NCI-H460 (cell line): ENCODE measurements at regions not wholly inside any gene's neighbourhood (a gene's known extent, or its start where the extent isn't known, plus 50 kb on each side); places are given as distances from the start of the nearest gene placed in this dataset.

Experiments used
- DNase-seq: peaks from one replicate; pipeline ENCODE4 v3.0.0-alpha.2; 2016; ENCODE audit warnings: low read depth; ENCODE audit errors: extremely low read depth

DNA sequence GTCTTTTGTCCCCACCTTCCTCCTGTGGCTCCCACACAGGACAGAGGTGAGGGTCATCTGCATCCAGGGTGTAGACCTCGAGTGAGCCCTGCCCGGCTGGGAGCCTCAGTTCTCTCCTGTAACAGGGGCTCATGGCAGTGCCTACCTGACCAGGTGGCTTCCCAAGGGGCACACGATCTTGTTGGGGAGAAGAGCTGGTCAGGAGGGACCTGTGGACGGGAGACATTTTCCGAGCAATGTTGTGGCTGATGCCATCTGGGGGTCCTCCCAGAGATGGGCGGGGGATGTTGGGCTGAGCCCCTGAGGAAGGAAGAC lies 51.9 kb downstream of the CEBPB start:
- no peak for DNase-seq

DNA sequence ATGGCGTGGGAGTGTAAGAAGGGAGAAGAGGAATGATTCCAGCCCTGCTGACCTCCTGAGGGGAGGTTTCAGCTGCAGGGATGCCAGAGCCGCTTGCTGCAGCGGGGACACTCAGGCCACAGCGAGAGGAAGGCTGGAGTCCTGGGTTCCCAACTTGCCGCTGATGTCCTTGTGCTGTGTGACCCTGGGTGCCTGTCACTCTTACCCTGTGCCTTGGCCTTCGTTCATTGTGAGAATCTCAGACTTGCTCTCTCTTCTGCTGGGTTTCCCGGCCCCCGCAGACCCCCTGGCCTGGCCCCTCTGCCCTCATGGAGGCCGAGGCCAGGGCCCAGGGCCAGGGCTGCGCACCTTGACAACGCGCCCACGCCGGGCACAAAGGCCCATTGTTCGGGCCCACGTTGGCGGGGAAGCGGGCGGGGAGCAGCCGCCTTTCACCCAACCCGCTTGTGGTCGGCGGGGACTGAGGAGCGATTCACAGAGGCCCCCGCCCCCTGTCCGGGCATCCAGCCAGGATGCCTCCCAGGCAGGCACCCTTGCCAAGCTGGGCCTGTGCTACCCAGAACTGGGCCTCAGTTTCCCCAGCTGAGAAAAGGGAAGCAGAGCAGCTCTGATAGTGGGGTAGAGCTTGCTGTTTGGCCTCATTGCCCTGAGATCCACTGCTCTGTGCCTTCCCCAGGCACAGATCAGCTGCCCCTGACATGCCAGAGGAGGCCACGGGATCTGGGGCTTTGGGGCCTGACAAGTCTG lies 52.4 kb downstream of the CEBPB start:
- DNase-seq, result no peak

GRCh38 chr20:50243610-50244351 lies 53.2 kb downstream of the CEBPB start:
- DNase-seq, result no peak

DNA sequence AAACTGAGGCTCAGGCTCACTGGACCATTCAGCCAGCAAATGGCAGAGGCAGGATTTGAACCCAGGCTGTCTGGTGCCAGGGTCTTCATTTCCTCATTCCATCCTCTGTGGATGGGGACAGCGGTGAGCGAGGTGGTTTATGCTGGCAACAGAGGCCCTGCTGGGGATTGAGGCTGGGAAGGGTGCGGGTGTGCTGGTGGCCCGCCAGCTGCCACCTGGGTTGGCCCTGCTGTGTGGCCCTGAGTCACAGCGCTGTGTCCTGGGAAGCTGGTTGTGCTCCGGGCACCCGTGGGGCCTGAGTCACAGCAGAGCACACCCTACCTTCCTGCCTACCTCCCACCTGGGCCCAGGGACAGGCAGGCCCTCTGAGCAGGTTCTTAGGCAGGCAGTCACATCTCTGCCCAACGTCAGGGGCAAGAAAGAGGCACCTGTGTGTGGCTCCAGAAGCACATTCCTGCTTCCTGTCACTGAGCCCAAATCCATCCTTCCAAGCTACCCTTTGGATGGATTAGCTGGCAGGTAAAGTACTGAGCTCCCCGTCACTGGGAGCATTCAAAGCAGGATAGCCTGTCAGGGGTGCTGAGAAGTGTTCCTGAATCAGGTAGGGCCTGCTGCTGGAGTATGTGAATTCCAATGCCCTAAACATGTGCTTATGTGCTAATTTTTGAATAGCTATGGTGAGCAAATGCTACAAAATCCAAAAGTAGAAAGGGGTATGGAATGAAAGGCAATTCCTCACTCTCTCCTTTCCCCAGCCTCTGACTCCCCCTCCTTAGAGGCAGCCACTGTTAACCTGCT lies 53.9 kb downstream of the CEBPB start:
- DNase-seq, result no peak

GRCh38 chr20:50245498-50246366 lies 55.1 kb downstream of the CEBPB start:
- no peak for DNase-seq

DNA sequence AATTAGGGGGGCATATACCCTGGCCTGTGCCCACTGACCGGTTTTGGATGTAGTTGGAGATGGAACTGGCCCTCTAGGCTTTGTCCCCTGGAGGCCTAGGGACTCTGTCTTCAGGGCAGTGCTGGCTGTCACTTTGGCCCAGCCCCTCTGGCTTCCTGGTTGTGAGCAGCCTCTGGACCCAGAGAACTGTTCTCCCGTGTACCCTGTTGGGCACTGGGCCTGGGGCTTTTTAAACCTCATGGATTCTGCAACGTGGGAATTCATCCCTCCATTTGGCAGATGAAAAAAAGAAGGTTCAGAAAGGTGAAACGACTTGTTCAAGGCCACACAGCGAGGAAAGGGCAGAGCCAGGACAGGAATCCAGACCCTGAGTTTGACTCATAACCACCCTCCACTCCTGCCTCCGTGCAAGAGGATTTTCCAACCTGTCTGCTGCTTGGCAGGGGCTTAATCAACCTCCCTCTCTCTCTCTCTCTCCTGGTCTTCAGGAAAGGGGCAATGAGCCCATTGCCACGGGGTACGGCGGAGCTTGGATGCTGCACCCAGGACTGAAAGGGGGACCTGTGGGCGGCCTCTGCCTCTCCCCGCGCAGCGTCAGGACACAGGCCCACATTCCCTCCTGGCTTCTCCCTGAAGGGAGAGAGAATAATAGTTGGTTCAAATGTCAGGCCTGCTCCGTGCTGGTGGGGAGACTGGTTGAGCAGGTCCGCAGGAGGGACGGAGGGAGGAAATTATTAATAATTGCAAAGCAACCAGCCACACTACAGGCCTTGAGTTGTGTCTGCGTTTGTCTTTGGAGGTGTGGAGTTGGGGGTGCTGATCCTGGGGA lies 56.0 kb downstream of the CEBPB start:
- DNase-seq, result no peak

- DNase-seq, result no peak
Observed at GRCh38 chr20:50247196-50248094, 56.8 kb downstream of the CEBPB start.

DNA sequence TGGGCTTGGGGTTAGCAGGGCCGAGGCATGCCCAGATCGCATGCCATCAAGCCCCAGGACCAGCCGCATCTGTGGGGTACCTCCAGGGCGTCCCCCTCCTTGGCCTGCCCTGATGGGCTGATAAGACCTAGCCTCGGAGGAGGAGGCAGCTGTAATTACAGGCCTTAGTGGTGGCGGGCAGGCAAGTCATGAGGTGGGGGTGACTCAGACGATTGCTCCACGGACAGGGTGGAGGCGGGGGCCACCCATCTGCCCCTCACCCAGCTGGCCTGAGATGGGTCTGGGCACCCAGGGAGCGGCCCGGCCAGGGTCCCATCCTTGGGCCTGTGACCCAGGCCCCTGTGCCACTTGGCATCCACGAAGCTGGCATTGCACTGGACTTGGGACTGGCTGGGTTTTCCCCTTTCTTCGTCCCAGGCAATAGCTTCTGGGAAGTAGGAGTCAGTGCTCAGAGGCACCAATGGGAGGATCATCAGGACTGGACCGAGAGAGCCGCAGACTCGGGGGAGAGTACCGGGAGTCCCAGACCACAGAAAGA lies 57.5 kb downstream of the CEBPB start:
- DNase-seq, result no peak

DNA sequence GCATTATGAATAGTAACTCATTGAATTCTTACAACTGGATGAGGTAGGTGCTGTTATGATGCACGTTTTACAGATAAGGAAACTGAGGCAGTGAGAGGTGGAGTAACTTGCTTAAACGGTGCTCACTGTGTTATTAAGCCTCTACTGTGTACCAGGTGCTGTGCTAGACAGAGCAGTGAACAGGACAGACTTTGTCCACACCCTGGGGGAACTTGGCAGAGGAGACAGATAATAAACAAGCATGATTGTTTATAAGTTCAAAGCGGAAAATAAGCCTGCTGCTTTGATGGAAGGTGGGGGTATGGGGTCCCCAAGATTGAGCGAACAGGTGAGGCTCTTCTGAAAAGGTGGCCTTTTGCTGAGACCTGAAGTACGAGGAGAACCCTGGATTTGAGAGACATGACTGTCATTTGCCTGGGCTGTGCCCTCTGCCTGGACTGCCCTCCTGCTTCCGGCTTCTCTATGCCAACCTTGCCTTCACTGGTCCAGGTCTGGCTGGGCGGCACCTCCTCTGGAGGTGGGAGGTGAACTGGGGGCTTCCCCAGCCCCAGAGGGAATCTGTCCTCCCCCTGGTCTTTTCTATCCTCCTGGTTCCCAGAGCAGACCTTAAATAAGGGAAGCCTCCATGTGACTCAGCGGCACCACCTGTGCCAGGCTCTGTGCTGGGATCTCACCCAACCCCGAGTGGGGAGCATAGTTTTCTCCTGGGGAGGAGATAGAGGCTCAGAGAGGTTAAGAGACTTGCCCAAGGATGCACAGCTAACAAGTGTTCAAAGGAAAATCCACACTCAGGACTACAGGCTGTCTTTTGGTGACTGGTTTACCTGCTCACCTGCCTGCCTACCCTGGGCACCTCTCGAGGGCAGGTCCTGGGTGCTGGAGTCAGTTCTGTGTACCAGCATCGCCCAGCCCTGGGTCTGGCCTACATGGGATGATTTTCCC lies 59.1 kb downstream of the CEBPB start:
- no peak for DNase-seq

DNA sequence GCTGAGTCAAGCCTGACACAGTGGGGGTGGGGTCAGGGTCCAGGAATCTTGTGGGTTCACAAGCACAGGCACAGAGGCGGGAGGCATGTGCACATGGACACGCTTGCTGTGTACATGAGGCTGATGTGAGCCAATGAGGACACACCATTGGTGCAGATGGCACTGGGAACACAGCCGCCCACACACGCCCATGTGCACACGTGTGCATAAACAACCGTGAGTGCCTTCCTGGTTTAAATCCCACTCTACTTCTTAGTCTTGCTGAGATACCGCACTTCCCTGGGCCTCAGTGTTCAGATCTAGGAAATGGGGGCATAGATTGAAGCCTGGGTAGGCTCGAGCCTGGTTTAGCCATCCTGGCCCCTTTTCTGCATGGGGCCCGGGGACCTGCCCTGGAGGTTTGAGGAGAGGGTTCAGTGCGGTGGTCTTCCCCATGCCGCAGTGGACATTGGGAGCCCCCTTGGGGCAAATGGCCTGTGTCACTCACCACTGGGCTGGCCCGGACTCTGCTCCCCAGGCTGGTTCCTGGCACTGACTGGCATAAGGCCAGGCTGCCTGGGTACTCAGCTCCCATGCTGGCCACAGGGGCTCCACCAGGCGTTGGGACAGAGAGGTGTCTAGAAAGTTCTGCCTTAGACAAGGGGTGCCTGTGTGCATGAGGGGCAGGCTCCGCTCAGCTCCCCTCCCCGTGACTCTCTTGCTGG lies 60.2 kb downstream of the CEBPB start:
- no peak for DNase-seq

- no peak for DNase-seq
Observed at GRCh38 chr20:50251383-50251748, 60.7 kb downstream of the CEBPB start.

GRCh38 chr20:50251992-50252511 lies 61.4 kb downstream of the CEBPB start:
- DNase-seq, result no peak

DNA sequence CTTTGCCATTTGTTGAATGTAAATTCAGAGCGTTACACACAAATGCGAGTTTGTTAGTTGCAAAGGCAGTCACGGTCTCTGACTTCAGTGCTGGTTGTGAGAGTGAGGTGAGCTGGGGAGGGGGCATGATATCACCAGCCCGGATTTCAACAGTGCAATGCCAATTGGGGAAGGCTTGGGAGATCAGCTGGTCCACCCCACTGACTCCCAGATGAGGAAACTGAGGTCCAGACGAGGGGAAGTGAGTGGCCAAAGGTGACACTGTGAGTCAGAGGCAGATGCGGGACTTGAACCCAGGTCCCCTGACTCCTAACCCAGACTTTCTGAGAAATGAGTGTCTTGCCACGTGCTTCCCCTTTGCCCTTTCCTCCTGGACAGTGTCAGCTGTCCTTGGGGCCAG lies 62.1 kb downstream of the CEBPB start:
- no peak for DNase-seq

GRCh38 chr20:50253101-50253500 lies 62.5 kb downstream of the CEBPB start:
- DNase-seq, result no peak

DNA sequence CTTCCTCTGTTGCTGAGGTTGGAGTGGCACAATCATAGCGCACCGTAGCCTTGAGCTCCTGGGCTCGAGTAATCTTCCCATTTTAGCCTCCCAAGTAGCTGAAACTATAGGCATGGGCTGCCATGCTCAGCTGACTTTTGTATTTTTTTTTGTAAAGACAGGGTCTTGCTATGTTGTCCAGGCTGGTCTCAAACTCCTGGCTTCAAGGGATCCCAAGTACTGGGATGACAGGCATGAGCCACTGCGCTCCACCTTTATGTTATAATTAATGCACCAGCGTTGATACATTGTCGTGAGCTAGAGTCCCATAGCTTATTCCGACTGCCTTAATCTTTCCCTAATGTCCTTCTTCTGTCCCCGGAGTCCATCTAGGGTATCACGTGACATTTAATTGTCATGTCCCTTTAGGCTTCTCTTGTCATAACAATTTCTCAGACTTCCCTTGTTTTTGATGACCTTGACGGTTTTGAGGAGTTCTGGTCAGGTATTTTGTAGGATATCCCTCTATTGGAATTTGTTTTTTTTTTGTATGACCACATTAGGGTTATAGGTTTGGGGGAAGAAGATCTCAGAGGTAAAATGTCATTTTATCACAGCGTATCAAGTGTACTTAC lies 63.9 kb downstream of the CEBPB start:
- no peak for DNase-seq

- no peak for DNase-seq
Observed at GRCh38 chr20:50256577-50256976, 65.9 kb downstream of the CEBPB start.
